BE2C (cell line): ENCODE measurements at regions not wholly inside any gene's neighbourhood (a gene's known extent, or its start where the extent isn't known, plus 50 kb on each side); places are given as distances from the start of the nearest gene placed in this dataset.

Experiments used
- DNase-seq: peaks from one replicate; pipeline ENCODE4 v3.0.0-alpha.2; 2020
- H3K27me3 ChIP-seq: fragments of 250-450 bp; sonication (Bioruptor Pico); 2 replicates; pipeline ENCODE4 v1.5.1; 2020; ENCODE audit warnings: mild to moderate bottlenecking
- H3K36me3 ChIP-seq: fragments of 250-450 bp; sonication (Bioruptor Pico); 2 replicates; pipeline ENCODE4 v1.5.1; 2020; ENCODE audit warnings: mild to moderate bottlenecking
- H3K4me1 ChIP-seq: fragments of 250-450 bp; sonication (Bioruptor Pico); 2 replicates; pipeline ENCODE4 v1.5.1; 2020
- H3K4me3 ChIP-seq: 2 replicates; pipeline ENCODE4 v1.5.1; 2011; ENCODE audit warnings: low read depth, low read length
- H3K9me3 ChIP-seq: fragments of 250-450 bp; sonication (Bioruptor Pico); 2 replicates; pipeline ENCODE4 v1.5.1; 2020
- TF ChIP-seq, protein P1 (sequence below): IDR thresholded peaks from 2 replicates; pipeline ENCODE4 v1.5.1; 2012; ENCODE audit warnings: mild to moderate bottlenecking, low read depth, low read length

DNA sequence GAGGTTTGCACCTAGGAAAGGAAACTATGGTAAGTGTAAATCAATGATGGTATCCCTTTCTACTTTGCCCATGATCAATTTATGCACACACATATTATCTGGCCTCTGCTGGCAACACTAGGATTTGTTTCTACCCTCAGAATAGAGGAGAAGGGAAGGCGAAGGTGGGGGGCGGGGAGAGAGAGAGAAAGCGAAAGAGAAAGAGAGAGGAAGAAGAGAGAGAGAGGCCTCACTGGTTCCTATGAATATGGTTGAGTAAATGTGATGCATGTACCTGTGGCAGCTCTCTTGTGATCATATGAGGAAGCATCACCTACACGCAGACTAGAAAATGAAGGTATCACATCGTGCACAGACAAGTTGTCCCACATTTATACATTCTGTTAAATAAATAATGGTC, 882.0 kb upstream of the SLITRK6 start:
- H3K4me1 ChIP-seq, result no peaks in the 10 kb centered on the region
- no peak overlapping the region for H3K4me3 ChIP-seq

DNA sequence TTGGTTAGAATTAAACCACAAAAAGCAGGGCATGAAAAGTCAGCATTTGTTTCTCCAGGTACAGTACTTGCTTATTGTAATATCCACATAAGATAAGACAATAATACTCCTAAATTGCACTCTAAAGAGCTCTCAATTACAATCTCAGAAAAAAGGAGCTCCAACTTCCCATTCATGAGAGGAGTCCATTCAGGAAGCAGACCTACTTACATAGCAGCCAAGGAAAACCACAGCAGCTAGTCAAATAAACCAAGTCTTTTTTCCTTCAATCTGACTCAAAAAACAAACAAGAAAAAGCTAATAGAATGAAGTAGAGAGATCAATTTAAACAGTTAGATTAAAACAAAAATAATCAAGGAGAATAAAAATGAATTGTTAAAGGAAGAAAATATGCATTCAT, 885.2 kb upstream of the SLITRK6 start:
- H3K4me1 ChIP-seq, result no peaks in the 10 kb centered on the region
- no peaks in the 10 kb centered on the region for H3K27me3 ChIP-seq
- H3K4me3 ChIP-seq, result no peak overlapping the region
- no peak for DNase-seq
- no peaks in the 10 kb centered on the region for H3K9me3 ChIP-seq
- no peaks in the 10 kb centered on the region for H3K36me3 ChIP-seq
- TF ChIP-seq, protein P1, sequence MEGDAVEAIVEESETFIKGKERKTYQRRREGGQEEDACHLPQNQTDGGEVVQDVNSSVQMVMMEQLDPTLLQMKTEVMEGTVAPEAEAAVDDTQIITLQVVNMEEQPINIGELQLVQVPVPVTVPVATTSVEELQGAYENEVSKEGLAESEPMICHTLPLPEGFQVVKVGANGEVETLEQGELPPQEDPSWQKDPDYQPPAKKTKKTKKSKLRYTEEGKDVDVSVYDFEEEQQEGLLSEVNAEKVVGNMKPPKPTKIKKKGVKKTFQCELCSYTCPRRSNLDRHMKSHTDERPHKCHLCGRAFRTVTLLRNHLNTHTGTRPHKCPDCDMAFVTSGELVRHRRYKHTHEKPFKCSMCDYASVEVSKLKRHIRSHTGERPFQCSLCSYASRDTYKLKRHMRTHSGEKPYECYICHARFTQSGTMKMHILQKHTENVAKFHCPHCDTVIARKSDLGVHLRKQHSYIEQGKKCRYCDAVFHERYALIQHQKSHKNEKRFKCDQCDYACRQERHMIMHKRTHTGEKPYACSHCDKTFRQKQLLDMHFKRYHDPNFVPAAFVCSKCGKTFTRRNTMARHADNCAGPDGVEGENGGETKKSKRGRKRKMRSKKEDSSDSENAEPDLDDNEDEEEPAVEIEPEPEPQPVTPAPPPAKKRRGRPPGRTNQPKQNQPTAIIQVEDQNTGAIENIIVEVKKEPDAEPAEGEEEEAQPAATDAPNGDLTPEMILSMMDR, result no peak

More for the DNA sequence above, 882.0 kb upstream of the SLITRK6 start:
- H3K9me3 ChIP-seq, result no peaks in the 10 kb centered on the region
- H3K36me3 ChIP-seq, result no peaks in the 10 kb centered on the region
- DNase-seq, result no peak
- H3K27me3 ChIP-seq, result no peaks in the 10 kb centered on the region
- TF ChIP-seq, protein P1, result no peak

DNA sequence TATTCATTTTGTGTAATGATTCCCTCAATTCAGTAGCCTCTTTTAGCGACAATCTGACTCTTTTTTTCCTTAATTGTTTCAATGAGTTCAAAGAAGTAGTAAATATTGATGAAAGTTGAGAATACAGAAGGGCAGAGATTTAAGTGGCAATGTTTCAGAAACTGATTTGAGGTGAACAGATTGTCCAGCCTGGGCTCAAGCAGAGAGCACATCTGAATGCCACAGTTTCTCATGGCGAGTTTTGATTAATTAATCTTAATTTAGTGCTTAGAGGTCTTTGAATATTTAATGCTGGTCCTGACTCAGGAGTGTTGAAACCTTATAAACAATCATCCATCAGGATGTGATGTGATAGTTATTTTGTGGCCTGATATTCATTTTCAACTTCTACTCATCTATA, 890.7 kb upstream of the SLITRK6 start:
- no peak for DNase-seq
- no peaks in the 10 kb centered on the region for H3K9me3 ChIP-seq
- H3K36me3 ChIP-seq, result no peaks in the 10 kb centered on the region
- no peaks in the 10 kb centered on the region for H3K27me3 ChIP-seq
- H3K4me3 ChIP-seq, result no peak overlapping the region
- TF ChIP-seq, protein P1, result no peak
- no peaks in the 10 kb centered on the region for H3K4me1 ChIP-seq

DNA sequence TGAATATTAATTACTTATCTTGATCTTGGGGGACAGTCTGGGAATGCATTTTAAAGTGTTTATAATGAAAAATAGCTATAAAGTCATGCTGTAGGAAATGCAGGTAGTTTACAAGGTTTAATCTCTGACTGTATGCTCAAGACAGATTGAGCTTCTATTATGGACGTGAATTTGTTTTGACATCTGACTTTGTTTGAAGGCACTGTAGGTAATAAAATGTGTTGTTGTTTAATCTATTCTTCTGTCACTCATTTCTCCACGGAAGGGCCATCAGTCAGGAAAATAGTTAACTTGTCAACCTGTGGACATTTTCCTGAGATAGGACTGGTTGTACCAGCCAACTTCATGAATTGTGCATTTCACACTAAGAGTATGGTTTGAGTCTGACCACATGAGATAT, 893.1 kb upstream of the SLITRK6 start:
- TF ChIP-seq, protein P1, result no peak

DNA sequence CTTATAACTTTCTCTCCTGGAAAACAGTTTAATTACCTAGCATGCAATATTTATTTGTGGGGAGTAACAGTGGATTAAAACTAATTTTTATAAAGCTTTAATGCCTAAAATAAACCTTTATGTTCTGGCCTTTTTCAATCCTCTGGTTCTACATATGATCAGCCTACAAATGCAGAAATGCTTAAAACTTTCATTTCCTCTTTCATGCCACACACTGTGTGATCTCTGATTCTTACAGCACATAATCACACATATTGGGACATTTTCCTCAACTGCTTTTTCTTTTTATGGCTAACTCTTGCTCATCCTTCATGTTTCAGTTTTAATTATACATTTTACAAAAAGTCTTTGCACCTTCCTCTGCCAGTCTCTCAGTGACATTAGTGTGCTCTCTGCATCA, 910.8 kb upstream of the SLITRK6 start:
- DNase-seq, result no peak
- no peaks in the 10 kb centered on the region for H3K27me3 ChIP-seq
- H3K36me3 ChIP-seq, result no peaks in the 10 kb centered on the region
- no peaks in the 10 kb centered on the region for H3K4me1 ChIP-seq
- H3K9me3 ChIP-seq, result no peaks in the 10 kb centered on the region
- TF ChIP-seq, protein P1, result no peak
- H3K4me3 ChIP-seq, result no peak overlapping the region

More for the DNA sequence above, 893.1 kb upstream of the SLITRK6 start:
- no peak for DNase-seq
- no peaks in the 10 kb centered on the region for H3K36me3 ChIP-seq
- H3K4me1 ChIP-seq, result no peaks in the 10 kb centered on the region
- no peaks in the 10 kb centered on the region for H3K9me3 ChIP-seq
- no peak overlapping the region for H3K4me3 ChIP-seq
- H3K27me3 ChIP-seq, result no peaks in the 10 kb centered on the region

DNA sequence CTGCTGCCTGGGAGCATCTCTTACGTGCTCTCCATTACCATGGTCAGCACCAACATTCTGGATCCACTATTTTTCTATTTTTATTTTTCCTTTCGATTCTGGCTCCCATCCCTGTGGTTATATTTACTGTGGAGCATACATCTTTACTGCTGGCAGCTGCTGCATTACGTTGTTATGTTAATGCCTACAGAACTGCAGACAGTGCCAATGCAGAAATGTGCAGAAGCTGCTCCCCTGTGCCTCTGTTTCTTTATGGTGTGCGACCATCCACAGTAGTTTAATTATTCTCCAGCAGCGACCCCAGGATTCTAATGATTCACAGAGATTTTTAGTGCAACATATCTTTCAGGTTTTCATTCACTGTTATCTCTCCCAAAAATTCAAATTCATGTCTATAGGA, 911.7 kb upstream of the SLITRK6 start:
- Histone ChIP-seq H3K4me1 (no peaks in the 10 kb centered on the region), H3K4me3 (no peak overlapping the region), H3K9me3 (no peaks in the 10 kb centered on the region), H3K36me3 (no peaks in the 10 kb centered on the region), H3K27me3 (no peaks in the 10 kb centered on the region)
- DNase-seq, result no peak
- TF ChIP-seq, protein P1, result no peak
